ENCODE measurements at regions not wholly inside any gene's neighbourhood (a gene's known extent, or its start where the extent isn't known, plus 50 kb on each side); places are given as distances from the start of the nearest gene placed in this dataset.

- DNase-seq (ENCODE audit: insufficient read length, low spot score) (no peak), FAIRE-seq (no peak)
- TF ChIP-seq CTCF (IDR thresholded peaks at IDR 0.05; ENCODE audit: insufficient read depth, missing control alignments), result no peak
Observed at GRCh38 chr6:159329081-159329480, 159.9 kb downstream of the FNDC1 start.

GRCh38 chr6:159328052-159328451 lies 158.9 kb downstream of the FNDC1 start:
- TF ChIP-seq CTCF (IDR thresholded peaks at IDR 0.05; ENCODE audit: insufficient read depth, missing control alignments), result no peak
- no peak for FAIRE-seq
- no peak for DNase-seq (ENCODE audit: insufficient read length, low spot score)

- TF ChIP-seq CTCF (IDR thresholded peaks at IDR 0.05; ENCODE audit: insufficient read depth, missing control alignments), result no peak
- no peak for FAIRE-seq
Observed at GRCh38 chr6:159325476-159325875, 156.3 kb downstream of the FNDC1 start.

GRCh38 chr6:159324596-159324995 lies 155.4 kb downstream of the FNDC1 start:
- no peak for TF ChIP-seq CTCF (IDR thresholded peaks at IDR 0.05; ENCODE audit: insufficient read depth, missing control alignments)
- FAIRE-seq, result no peak
- DNase-seq (ENCODE audit: insufficient read length, low spot score), result no peak

More at GRCh38 chr6:159325476-159325875, 156.3 kb downstream of the FNDC1 start:
- DNase-seq (ENCODE audit: insufficient read length, low spot score), result no peak
